Naive thymus-derived CD4-positive, alpha-beta T cell (primary cell): ENCODE measurements at regions not wholly inside any gene's neighbourhood (a gene's known extent, or its start where the extent isn't known, plus 50 kb on each side); places are given as distances from the start of the nearest gene placed in this dataset. TPM values are rescaled to one million over a fixed set of nuclear protein-coding genes. Genes with fewer than 3 reads are reported as not detected.

Source experiments
- ATAC-seq: fragments of 150-1000 bp; cut with Tn5 transposase; 2 replicates; pipeline ENCODE4 v1.10.0; 2021; ENCODE audit warnings: mild to moderate bottlenecking, moderate library complexity
- CTCF ChIA-PET: fragments of 350-600 bp; sonication (Branson Sonifier 250); formaldehyde crosslinking; loops from one replicate; lab custom pipeline; 2021; ENCODE audit warnings: antibody characterized with exemption; lab: Charles Lee
- POLR2A ChIA-PET: fragments of 350-600 bp; sonication (Branson Sonifier 250); formaldehyde crosslinking; loops from one replicate; lab custom pipeline; 2021; ENCODE audit warnings: antibody characterized with exemption, inconsistent platforms; lab: Charles Lee
- DNase-seq, 9 donors: peaks; one replicate each; pipeline versions ENCODE4 v3.0.0 to v3.0.0-alpha.2; 2020 to 2022; ENCODE audit warnings: mixed read lengths in 1 of 9
- H3K27ac ChIP-seq: one replicate; pipeline ENCODE4 v1.7.0; 2013; ENCODE audit warnings: mild to moderate bottlenecking, low read depth, low read length, moderate library complexity
- H3K27me3 ChIP-seq, 2 donors: one replicate each; pipeline ENCODE4 v1.7.0; 2013; ENCODE audit warnings: low read length in 2 of 2, mild to moderate bottlenecking in 2 of 2, moderate library complexity in 2 of 2; ENCODE audit not compliant: control insufficient read depth in 2 of 2, insufficient read depth in 2 of 2
- H3K36me3 ChIP-seq, 3 experiments: 1 replicate in 2 of 3; 2 replicates in 1 of 3; pipeline ENCODE4 v1.7.0; 2013; ENCODE audit warnings: low read length in 3 of 3, mild to moderate bottlenecking in 3 of 3, moderate library complexity in 1 of 3; ENCODE audit not compliant: insufficient read depth in 3 of 3, control insufficient read depth in 2 of 3
- H3K4me1 ChIP-seq, 2 donors: one replicate each; pipeline ENCODE4 v1.7.0; 2013; ENCODE audit warnings: low read length in 2 of 2, mild to moderate bottlenecking in 2 of 2, moderate library complexity in 1 of 2; ENCODE audit not compliant: control insufficient read depth in 2 of 2, insufficient read depth in 2 of 2
- H3K4me3 ChIP-seq: 2 replicates; pipeline ENCODE4 v1.7.0; 2013; ENCODE audit warnings: mild to moderate bottlenecking, low read length
- H3K9me3 ChIP-seq, 3 experiments: 1 replicate in 2 of 3; 2 replicates in 1 of 3; pipeline ENCODE4 v1.7.0; 2013; ENCODE audit warnings: low read length in 3 of 3; ENCODE audit not compliant: control insufficient read depth in 2 of 3
- H3K27ac Mint-ChIP-seq, 9 donors: one replicate each; pipeline ENCODE4 v1.8.0; 2020 to 2022; ENCODE audit warnings: mixed read lengths in 9 of 9, mild to moderate bottlenecking in 8 of 9, moderate library complexity in 5 of 9, inconsistent platforms in 2 of 9
- H3K27me3 Mint-ChIP-seq, 5 donors: one replicate each; pipeline ENCODE4 v1.8.0; 2021 to 2022; ENCODE audit warnings: mixed read lengths in 5 of 5, mild to moderate bottlenecking in 1 of 5
- H3K36me3 Mint-ChIP-seq, 5 donors: one replicate each; pipeline ENCODE4 v1.8.0; 2020 to 2022; ENCODE audit warnings: mixed read lengths in 5 of 5, mild to moderate bottlenecking in 3 of 5, inconsistent platforms in 1 of 5
- H3K4me1 Mint-ChIP-seq, 7 donors: one replicate each; pipeline ENCODE4 v1.8.0; 2020 to 2022; ENCODE audit warnings: mixed read lengths in 7 of 7, mild to moderate bottlenecking in 3 of 7, inconsistent platforms in 1 of 7
- H3K4me3 Mint-ChIP-seq, 10 donors: one replicate each; pipeline ENCODE4 v1.8.0; 2020 to 2022; ENCODE audit warnings: mild to moderate bottlenecking in 10 of 10, mixed read lengths in 10 of 10, moderate library complexity in 6 of 10, inconsistent platforms in 2 of 10
- H3K9me3 Mint-ChIP-seq, 11 donors: one replicate each; pipeline ENCODE4 v1.8.0; 2020 to 2022; ENCODE audit warnings: mixed read lengths in 11 of 11, mild to moderate bottlenecking in 4 of 11, inconsistent platforms in 1 of 11, moderate library complexity in 1 of 11
- intact Hi-C, 2 donors: fragments of 100-400 bp; cut with micrococcal nuclease; formaldehyde crosslinking; loops; one replicate each; pipeline ENCODE4 v1.15.1; 2023
- microRNA-seq: library from miRNA; unstranded; fragments of <30 nt; microRNA quantifications from one replicate; pipeline ENCODE4 v1.2.0, GENCODE V29; 2022; ENCODE audit warnings: borderline microRNAs expressed

- peaks cover 0 to 3% (median 0%) of the 10 kb centered on the region in 11 donors for H3K9me3 Mint-ChIP-seq
- H3K27ac Mint-ChIP-seq, result no peak overlapping the region
- H3K4me1 Mint-ChIP-seq, result no peaks in the 10 kb centered on the region
- Histone ChIP-seq H3K4me3 (no peak overlapping the region), H3K9me3 (no peaks in the 10 kb centered on the region), H3K27ac (no peak overlapping the region), H3K4me1 (no peaks in the 10 kb centered on the region), H3K27me3 (no peaks in the 10 kb centered on the region), H3K36me3 (no peaks in the 10 kb centered on the region)
- no peak for ATAC-seq
- H3K36me3 Mint-ChIP-seq, result no peaks in the 10 kb centered on the region
- intact Hi-C loops, result no loop called here
- H3K4me3 Mint-ChIP-seq, result no peak overlapping the region
- H3K27me3 Mint-ChIP-seq, result peaks cover 4 to 22% (median 17%) of the 10 kb centered on the region in 5 donors
- no peak for DNase-seq
- CTCF ChIA-PET, result no interaction called here
- POLR2A ChIA-PET, result no interaction called here
Observed at GRCh38 chr5:154535535-154535934, 57.5 kb upstream of the HAND1 start.

- intact Hi-C loops, result no loop called here
- Mint-ChIP-seq H3K27me3 (peaks cover 4 to 22% (median 16%) of the 10 kb centered on the region in 5 donors), H3K4me3 (no peak overlapping the region), H3K9me3 (peaks cover 0 to 3% (median 0%) of the 10 kb centered on the region in 11 donors), H3K4me1 (no peaks in the 10 kb centered on the region), H3K27ac (no peak overlapping the region), H3K36me3 (no peaks in the 10 kb centered on the region)
- Histone ChIP-seq H3K27me3 (no peaks in the 10 kb centered on the region), H3K4me3 (no peak overlapping the region), H3K4me1 (no peaks in the 10 kb centered on the region), H3K27ac (no peak overlapping the region), H3K36me3 (no peaks in the 10 kb centered on the region), H3K9me3 (no peaks in the 10 kb centered on the region)
- CTCF ChIA-PET, result no interaction called here
- POLR2A ChIA-PET, result interaction anchor here (0.6 kb wide), 1 partner anchor 666 kb away, joined by 3 read pairs; no protein-coding TSS in a partner anchor
- no peak for ATAC-seq
- no peak for DNase-seq
Observed at GRCh38 chr5:154534457-154535050, 56.5 kb upstream of the HAND1 start.

- ATAC-seq (no peak), DNase-seq (no peak)
- Histone ChIP-seq H3K4me1 (no peaks in the 10 kb centered on the region), H3K9me3 (no peaks in the 10 kb centered on the region), H3K27ac (no peak overlapping the region), H3K36me3 (no peaks in the 10 kb centered on the region), H3K4me3 (no peak overlapping the region), H3K27me3 (no peaks in the 10 kb centered on the region)
- Mint-ChIP-seq H3K36me3 (no peaks in the 10 kb centered on the region), H3K27ac (no peak overlapping the region), H3K9me3 (peaks cover 0 to 4% (median 0%) of the 10 kb centered on the region in 11 donors), H3K4me1 (peaks cover 0 to 2% (median 0%) of the 10 kb centered on the region in 7 donors), H3K4me3 (no peak overlapping the region), H3K27me3 (peaks cover 6 to 40% (median 33%) of the 10 kb centered on the region in 5 donors)
- ChIA-PET POLR2A (no interaction called here), CTCF (interaction anchor here (0.6 kb wide), 1 partner anchor 121 kb away, joined by 3 read pairs; no protein-coding TSS in a partner anchor)
- intact Hi-C loops, result no loop called here
Observed at GRCh38 chr5:154529282-154529681, 51.3 kb upstream of the HAND1 start.

GRCh38 chr5:154528005-154528594 lies 50.1 kb upstream of the HAND1 start:
- Mint-ChIP-seq H3K27me3 (peaks cover 8 to 43% (median 28%) of the 10 kb centered on the region in 5 donors), H3K4me3 (no peak overlapping the region), H3K36me3 (no peaks in the 10 kb centered on the region), H3K9me3 (peaks cover 0 to 3% (median 0%) of the 10 kb centered on the region in 11 donors), H3K4me1 (peaks cover 0 to 2% (median 0%) of the 10 kb centered on the region in 7 donors), H3K27ac (no peak overlapping the region)
- Histone ChIP-seq H3K27me3 (no peaks in the 10 kb centered on the region), H3K27ac (no peak overlapping the region), H3K4me3 (no peak overlapping the region), H3K9me3 (no peaks in the 10 kb centered on the region), H3K4me1 (no peaks in the 10 kb centered on the region), H3K36me3 (no peaks in the 10 kb centered on the region)
- POLR2A ChIA-PET, result no interaction called here
- CTCF ChIA-PET, result no interaction called here
- DNase-seq (no peak), ATAC-seq (no peak)
- intact Hi-C loops, result no loop called here

Small RNA genes lying in the stretch of these regions (microRNA-seq; reads per million reads assigned to microRNA genes)
- gene MIR1303 (not detected), gene MIR3141 (not detected)
